Activated CD8-positive, alpha-beta memory T cell treated with anti-CD3 and anti-CD28 coated beads, Interleukin-2, amount 50 U/mL, for 4 hours (primary cell): ENCODE measurements at regions not wholly inside any gene's neighbourhood (a gene's known extent, or its start where the extent isn't known, plus 50 kb on each side); places are given as distances from the start of the nearest gene placed in this dataset.
"Not testable (repeated sequence)": the region's sequence is repeated elsewhere in the genome, so short reads cannot be mapped to it uniquely, and the experiment has no call there.

Experiments
- DNase-seq: peaks from one replicate; pipeline ENCODE4 v3.0.0-alpha.2; 2020

DNA sequence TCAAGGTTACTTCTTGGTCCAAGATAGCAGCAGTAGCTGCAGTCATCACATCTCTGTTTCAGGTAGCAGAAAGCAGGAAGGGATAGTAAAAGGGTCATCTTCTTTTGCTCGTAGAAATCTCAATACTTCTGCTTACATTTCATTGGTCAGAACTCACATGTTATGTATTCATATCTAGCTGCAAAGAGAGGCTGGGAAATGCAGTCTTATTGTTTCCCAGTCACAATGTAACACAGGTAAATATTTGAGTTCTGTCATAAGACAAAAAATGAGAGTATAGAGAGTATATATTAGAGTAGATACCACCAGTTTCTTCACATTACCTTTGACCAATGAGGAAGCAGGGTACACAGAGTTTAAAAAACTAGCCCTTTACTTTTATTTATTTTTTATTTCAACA lies 132.4 kb upstream of the ITGA6 start:
- no peak for DNase-seq

DNA sequence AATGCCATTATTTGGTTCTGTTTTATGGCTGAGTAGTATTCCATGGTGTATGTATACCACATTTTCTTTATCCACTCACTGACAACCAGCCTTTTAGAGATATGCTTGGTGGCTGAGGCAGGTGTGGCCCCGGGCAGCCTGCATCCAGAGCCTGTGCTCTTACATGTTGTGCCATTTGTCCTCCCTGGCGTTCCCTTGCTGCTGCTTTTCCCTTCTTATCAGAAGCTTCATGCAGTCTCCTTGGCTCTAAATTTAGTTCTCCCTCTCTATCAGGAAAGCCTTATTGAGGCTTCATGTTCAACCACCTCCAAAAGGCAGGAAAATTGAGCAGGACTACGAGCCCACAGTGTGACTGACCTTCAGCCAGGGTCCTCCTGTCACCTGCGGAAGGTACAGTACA lies 131.7 kb upstream of the ITGA6 start:
- DNase-seq, result no peak

GRCh38 chr2:172296267-172297046 lies 130.9 kb upstream of the ITGA6 start:
- no peak for DNase-seq

GRCh38 chr2:172297531-172297930 lies 129.9 kb upstream of the ITGA6 start:
- no peak for DNase-seq

- DNase-seq, result no peak
Measured at GRCh38 chr2:172297950-172298349, 129.4 kb upstream of the ITGA6 start.

- no peak for DNase-seq
Measured at GRCh38 chr2:172299741-172300140, 127.6 kb upstream of the ITGA6 start.

- no peak for DNase-seq
Measured at GRCh38 chr2:172300851-172301250, 126.5 kb upstream of the ITGA6 start.

- no peak for DNase-seq
Measured at GRCh38 chr2:172305066-172305465, 122.3 kb upstream of the ITGA6 start.

GRCh38 chr2:172307800-172308199 lies 119.6 kb upstream of the ITGA6 start:
- DNase-seq, result no peak

GRCh38 chr2:172308253-172308935 lies 119.0 kb upstream of the ITGA6 start:
- no peak for DNase-seq

- no peak for DNase-seq
Measured at GRCh38 chr2:172311921-172312345, 115.5 kb upstream of the ITGA6 start.

- no peak for DNase-seq
Measured at GRCh38 chr2:172313715-172314341, 113.6 kb upstream of the ITGA6 start.

- DNase-seq, result not testable (repeated sequence)
Measured at GRCh38 chr2:172315070-172315469, 112.3 kb upstream of the ITGA6 start.

DNA sequence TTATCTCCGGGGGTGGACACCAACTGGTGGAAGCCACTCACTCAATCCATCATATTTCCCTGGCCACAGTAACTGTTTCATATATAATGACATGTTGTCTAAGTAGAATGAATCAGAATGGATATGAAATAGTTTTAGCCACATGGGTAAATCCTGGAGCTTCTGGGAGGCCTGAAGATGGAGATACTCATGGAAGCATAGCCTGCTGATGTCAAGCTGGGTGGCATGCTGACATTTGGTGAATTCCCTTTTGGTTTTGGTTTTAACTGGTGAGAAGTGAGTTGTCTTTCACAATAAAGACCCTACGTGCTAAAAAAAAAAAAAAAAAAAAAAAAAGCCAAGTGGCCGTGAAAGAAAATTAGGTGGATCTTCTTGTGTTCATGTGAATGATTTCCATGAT lies 105.3 kb upstream of the ITGA6 start:
- DNase-seq, result no peak

DNA sequence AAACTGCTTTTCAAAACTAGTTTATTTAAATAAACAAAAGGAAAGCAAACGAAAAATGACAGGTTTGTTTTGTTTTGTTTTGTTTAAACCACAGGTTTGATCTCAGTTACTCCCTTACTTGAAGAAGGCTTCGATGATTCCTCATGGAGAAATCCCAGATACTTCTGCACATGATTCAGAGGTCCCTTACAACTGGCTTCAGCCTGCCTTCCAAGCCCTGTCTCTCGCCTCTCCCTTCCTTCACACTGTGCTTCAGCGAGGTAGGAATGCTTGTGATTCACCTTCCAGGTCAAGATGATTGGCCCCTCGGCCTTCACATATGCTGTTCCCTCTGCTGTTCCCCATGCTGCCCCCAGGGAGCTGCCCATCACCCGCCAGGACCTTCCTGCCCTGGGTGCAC lies 104.1 kb upstream of the ITGA6 start:
- no peak for DNase-seq

DNA sequence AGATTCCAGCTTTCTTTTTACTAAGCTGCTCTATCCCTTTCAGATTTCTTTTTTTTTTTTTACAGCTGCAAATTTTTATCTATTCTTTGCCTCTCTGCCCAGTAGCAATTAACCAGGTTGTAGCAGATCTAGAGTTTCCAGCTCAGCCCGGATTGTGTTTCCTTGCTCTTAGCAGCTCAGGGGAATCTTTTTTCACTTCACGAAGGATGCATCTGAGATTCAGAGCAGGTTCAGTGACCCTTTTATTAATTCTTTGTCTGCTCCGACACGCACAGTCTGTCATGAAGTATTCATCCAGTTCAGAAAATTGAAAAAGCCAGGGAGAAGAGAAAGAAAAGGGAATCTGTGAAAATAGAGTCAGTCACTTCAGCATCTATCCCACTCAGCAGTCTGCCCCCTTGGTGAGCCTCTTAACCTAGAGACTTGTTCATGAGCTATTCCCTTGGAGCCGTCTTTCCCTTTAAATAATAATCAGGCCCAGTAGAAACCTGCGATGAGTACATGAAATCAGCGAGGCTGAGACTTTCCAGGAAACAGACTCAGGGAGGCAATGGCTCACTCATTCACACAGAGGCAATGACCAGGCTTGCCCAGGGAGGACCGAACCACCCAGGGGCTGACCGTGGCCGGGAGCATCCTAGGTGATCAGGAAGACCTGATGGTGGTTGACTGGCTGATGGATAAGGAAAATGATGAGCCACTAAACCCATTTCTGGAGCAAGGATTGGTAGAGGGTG lies 103.4 kb upstream of the ITGA6 start:
- no peak for DNase-seq

DNA sequence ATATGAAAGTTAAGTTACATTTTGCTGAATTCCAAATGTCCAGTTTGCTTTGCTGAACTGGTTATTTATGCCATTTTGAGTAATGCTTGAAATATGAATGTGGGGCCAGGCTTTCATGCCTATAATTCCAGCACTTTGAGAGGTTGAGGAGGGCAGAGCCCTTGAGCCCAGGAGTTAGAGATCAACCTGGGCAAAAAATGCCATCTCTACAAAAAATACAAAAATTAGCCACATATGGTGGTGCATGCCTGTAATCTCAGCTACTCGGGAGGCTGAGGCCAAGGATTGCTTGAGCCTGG lies 101.2 kb upstream of the ITGA6 start:
- DNase-seq, result no peak

DNA sequence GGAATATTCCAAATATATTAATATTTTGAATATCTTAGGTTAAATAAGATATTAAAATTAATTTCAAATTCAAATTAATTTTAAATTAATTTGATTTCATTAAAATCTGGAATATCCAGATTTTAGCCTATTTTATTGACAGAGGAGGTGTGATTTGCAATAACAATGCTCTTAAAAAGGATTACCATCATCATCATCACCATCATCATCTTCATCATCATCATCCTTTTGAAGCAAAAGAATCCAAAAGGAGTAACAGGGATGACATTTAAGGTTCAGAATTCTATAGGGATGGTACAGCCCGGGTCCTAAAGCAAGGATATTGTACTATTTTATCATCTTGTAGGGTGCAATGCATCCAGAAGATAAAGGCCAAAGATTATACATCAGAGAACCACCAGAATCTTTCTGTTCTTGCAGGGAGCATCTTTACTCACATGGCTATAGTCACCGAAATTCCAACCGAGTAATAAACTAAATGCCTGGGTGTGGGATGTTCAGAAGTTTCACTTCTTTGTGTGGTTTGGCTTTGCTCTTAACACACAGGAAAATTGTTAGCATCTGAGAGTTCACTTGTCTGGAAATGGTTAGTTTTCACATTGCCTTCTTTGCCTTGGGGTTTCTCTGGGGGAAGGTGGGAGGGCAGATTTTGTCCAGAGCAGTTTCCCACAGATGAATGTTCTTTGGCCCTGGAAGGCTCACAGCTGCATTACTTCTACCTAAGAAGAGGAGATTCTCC lies 99.1 kb upstream of the ITGA6 start:
- no peak for DNase-seq

- DNase-seq, result no peak
Measured at GRCh38 chr2:172329416-172329773, 98.0 kb upstream of the ITGA6 start.

DNA sequence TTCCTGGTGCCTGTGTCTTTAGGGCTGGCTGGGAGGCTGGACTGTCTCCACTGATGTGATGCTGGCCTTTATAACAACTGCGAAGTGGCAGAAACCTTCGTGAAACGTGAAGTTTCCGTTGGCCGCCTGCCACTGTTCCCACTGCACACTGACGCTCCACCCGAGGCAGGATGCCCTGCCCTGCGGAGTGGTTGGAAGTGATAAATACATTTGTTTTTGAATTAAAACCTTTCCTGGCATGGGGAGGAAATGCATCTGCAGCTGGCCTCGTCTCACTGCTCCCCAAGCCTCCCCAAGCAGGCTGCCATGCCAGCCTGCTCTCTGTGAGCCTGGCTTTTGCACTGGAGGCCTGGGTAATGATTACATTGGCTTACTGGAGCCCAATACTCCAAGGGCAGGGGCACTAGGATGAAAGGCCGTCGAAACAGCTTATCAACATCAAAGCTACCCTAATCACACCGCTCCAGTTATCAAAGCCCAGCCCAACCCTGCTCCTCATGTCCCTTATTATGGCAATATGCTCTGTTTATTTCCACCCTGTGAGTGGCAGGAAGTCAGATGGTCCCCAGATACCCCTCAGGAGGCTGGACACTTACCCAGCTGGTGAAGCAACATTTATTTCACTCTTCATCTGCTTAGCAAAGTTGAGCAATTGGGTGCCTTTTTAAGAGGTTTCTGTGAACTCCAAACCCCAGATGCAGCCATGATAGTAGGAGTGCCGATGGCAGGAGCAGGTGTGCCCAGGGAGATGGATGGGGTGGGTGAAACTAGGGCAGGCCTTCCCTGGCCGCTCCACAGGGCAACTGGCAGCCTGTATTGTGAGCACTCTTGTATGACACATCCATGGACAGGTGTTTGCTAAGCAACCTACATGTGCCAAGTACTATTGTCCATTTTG lies 97.4 kb upstream of the ITGA6 start:
- no peak for DNase-seq

GRCh38 chr2:172332507-172332906 lies 94.9 kb upstream of the ITGA6 start:
- no peak for DNase-seq
